PC-3 (cell line): ENCODE measurements at regions not wholly inside any gene's neighbourhood (a gene's known extent, or its start where the extent isn't known, plus 50 kb on each side); places are given as distances from the start of the nearest gene placed in this dataset.

Source experiments
- EZH2 ChIP-seq: fragments of 300-600 bp; sonication (generic); IDR thresholded peaks from one replicate; pipeline ENCODE4 v1.6.1; 2017; ENCODE audit warnings: antibody characterized with exemption, mild to moderate bottlenecking, low read length; ENCODE audit not compliant: unreplicated experiment
- EZH2phosphoT487 ChIP-seq: fragments of 300-600 bp; sonication (generic); IDR thresholded peaks from 2 replicates; pipeline ENCODE4 v1.6.1; 2018; ENCODE audit warnings: mild to moderate bottlenecking, antibody characterized with exemption, low read length, borderline replicate concordance
- TF ChIP-seq, protein P1 (sequence below): fragments of 300-600 bp; sonication (generic); conservative IDR thresholded peaks from 2 replicates; pipeline ENCODE4 v1.5.1; 2017; ENCODE audit warnings: antibody characterized with exemption, low read depth, mild to moderate bottlenecking, low read length

GRCh38 chr13:40170982-40171381 is 495.5 kb downstream of the FOXO1 start:
- TF ChIP-seq, protein P1, sequence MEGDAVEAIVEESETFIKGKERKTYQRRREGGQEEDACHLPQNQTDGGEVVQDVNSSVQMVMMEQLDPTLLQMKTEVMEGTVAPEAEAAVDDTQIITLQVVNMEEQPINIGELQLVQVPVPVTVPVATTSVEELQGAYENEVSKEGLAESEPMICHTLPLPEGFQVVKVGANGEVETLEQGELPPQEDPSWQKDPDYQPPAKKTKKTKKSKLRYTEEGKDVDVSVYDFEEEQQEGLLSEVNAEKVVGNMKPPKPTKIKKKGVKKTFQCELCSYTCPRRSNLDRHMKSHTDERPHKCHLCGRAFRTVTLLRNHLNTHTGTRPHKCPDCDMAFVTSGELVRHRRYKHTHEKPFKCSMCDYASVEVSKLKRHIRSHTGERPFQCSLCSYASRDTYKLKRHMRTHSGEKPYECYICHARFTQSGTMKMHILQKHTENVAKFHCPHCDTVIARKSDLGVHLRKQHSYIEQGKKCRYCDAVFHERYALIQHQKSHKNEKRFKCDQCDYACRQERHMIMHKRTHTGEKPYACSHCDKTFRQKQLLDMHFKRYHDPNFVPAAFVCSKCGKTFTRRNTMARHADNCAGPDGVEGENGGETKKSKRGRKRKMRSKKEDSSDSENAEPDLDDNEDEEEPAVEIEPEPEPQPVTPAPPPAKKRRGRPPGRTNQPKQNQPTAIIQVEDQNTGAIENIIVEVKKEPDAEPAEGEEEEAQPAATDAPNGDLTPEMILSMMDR: 0 out of 2 replicates have a peak, but pooled peaks have one; percentile 23
- no peak for TF ChIP-seq EZH2phosphoT487
- TF ChIP-seq EZH2: no peak
